K562 (cell line): ENCODE measurements at regions not wholly inside any gene's neighbourhood (a gene's known extent, or its start where the extent isn't known, plus 50 kb on each side); places are given as distances from the start of the nearest gene placed in this dataset.

Source experiments
- ATAC-seq: fragments of 200-7000 bp; cut with Tn5 transposase; 3 replicates; pipeline ENCODE4 v1.9.1; 2020; ENCODE audit warnings: moderate library complexity
- BruUV-seq: library from RNA; stranded (reverse); fragments of 400-500 nt; replicated peaks from 2 replicates; lab custom pipeline; 2021; lab: Mats Ljungman, UMichigan
- CTCF ChIA-PET: fragments of 300-600 bp; formaldehyde crosslinking; extraction: SDS; loops from one replicate; lab custom pipeline; 2021; ENCODE audit warnings: low intra/inter-chr PET ratio; lab: Yijun Ruan, JAX
- POLR2A ChIA-PET: fragments of 300-600, 350-650 bp; sonication (Branson Sonifier 250); formaldehyde crosslinking; extraction: SDS; loops from one replicate; lab custom pipeline; 2021; ENCODE audit warnings: antibody characterized with exemption, inconsistent platforms; lab: Yijun Ruan, JAX
- DNase-seq, 4 experiments: peaks; one replicate each; pipeline versions ENCODE4 v3.0.0 to v3.0.0-alpha.2; 2011 to 2018; ENCODE audit warnings: low spot score in 3 of 4, mixed read lengths in 3 of 4; ENCODE audit errors: extremely low read depth in 1 of 4
- FAIRE-seq: peaks from 2 replicates; lab custom pipeline; 2011; peaks lifted over from hg19 to GRCh38; lab: Jason Lieb, UNC
- H2AFZ ChIP-seq: 2 replicates; pipeline ENCODE4 v1.6.0; 2011; ENCODE audit warnings: low read depth, low read length, control low read depth, inconsistent platforms
- H3K27ac ChIP-seq: fragments of 200-600 bp; 3 replicates; pipeline ENCODE4 v1.8.0; 2011; ENCODE audit warnings: low read depth, mild to moderate bottlenecking, control low read depth, inconsistent platforms, low read length, moderate library complexity, mixed read lengths; ENCODE audit errors: extremely low read depth
- H3K27me3 ChIP-seq, 2 experiments: fragments of 300-600 bp in 1 of 2; 2 replicates in 1 of 2; 3 replicates in 1 of 2; pipeline versions ENCODE4 v1.6.0 to v1.8.0; 2011; ENCODE audit warnings: inconsistent platforms in 2 of 2, low read length in 2 of 2, mild to moderate bottlenecking in 1 of 2, mixed read lengths in 1 of 2, moderate library complexity in 1 of 2; ENCODE audit not compliant: control insufficient read depth in 2 of 2, insufficient read depth in 2 of 2
- H3K36me3 ChIP-seq: fragments of 300-600 bp; 3 replicates; pipeline ENCODE4 v1.8.0; 2011; ENCODE audit warnings: mild to moderate bottlenecking, low read length, inconsistent platforms; ENCODE audit not compliant: control insufficient read depth, insufficient read depth
- H3K4me1 ChIP-seq, 2 experiments: fragments of 200-600 bp in 1 of 2; replicated peaks in 1 of 2; 2 replicates in 1 of 2; 3 replicates in 1 of 2; pipeline versions ENCODE4 v1.5.1 to v1.8.0; 2011; ENCODE audit warnings: inconsistent platforms in 2 of 2, low read length in 2 of 2, mild to moderate bottlenecking in 1 of 2, mixed read lengths in 1 of 2, moderate library complexity in 1 of 2; ENCODE audit not compliant: control insufficient read depth in 2 of 2, insufficient read depth in 2 of 2
- H3K4me2 ChIP-seq: 2 replicates; pipeline ENCODE4 v1.6.1; 2011; ENCODE audit warnings: low read length, control low read depth, inconsistent platforms, mixed read lengths; ENCODE audit not compliant: insufficient read depth
- H3K4me3 ChIP-seq: fragments of 200-600 bp; sonication (generic), shearing (Covaris generic); 2 replicates; pipeline ENCODE4 v1.5.1; 2016; ENCODE audit warnings: control low read depth, inconsistent platforms
- H3K79me2 ChIP-seq: fragments of 200-600 bp; 3 replicates; pipeline ENCODE4 v1.8.0; 2011; ENCODE audit warnings: low read length, inconsistent platforms; ENCODE audit not compliant: control insufficient read depth, insufficient read depth
- H3K9ac ChIP-seq, 2 experiments: 2 replicates each; pipeline versions ENCODE4 v1.6.0 to v1.6.1; 2011; ENCODE audit warnings: low read depth in 2 of 2, low read length in 2 of 2, control low read depth in 1 of 2, inconsistent platforms in 1 of 2, mild to moderate bottlenecking in 1 of 2, mixed read lengths in 1 of 2; ENCODE audit not compliant: insufficient read depth in 1 of 2
- H3K9me1 ChIP-seq: one replicate; pipeline ENCODE4 v1.6.0; 2011; ENCODE audit warnings: inconsistent platforms, mild to moderate bottlenecking, low read length, moderate library complexity; ENCODE audit not compliant: control insufficient read depth, insufficient read depth
- H3K9me3 ChIP-seq: replicated peaks from 2 replicates; pipeline ENCODE4 v1.5.1; 2011; ENCODE audit warnings: low read depth, low read length, inconsistent platforms; ENCODE audit not compliant: control insufficient read depth, insufficient read depth
- H4K20me1 ChIP-seq: replicated peaks from 2 replicates; pipeline ENCODE4 v1.6.1; 2011; ENCODE audit warnings: low read length, inconsistent platforms, mixed read lengths; ENCODE audit not compliant: control insufficient read depth, insufficient read depth
- CHD4 ChIP-seq: fragments of 200-600 bp; sonication (generic); IDR thresholded peaks from 3 replicates; pipeline ENCODE4 v1.6.1; 2012; ENCODE audit warnings: low read depth, mild to moderate bottlenecking, mixed read lengths, low read length, inconsistent platforms; ENCODE audit not compliant: insufficient read depth, insufficient replicate concordance, poor library complexity, severe bottlenecking
- ESRRA ChIP-seq: fragments of 450-650 bp; IDR thresholded peaks from 2 replicates; pipeline ENCODE4 v1.6.1; 2014; ENCODE audit warnings: low read depth, mild to moderate bottlenecking, moderate library complexity, borderline replicate concordance
- FOSL1 ChIP-seq: fragments of 200-800 bp; sonication (Bioruptor generic); conservative IDR thresholded peaks from 2 replicates; pipeline ENCODE4 v1.6.1; 2016; ENCODE audit warnings: missing genetic modification characterization, missing compliant biosample characterization
- KAT8 ChIP-seq: fragments of 450-650 bp; IDR thresholded peaks from 2 replicates; pipeline ENCODE4 v1.6.1; 2016; ENCODE audit warnings: low read depth, mild to moderate bottlenecking
- MGA ChIP-seq: fragments of 450-650 bp; IDR thresholded peaks from 2 replicates; pipeline ENCODE4 v1.6.1; 2016; ENCODE audit warnings: mild to moderate bottlenecking, moderate library complexity
- NFIX ChIP-seq: fragments of 250-450 bp; sonication (Bioruptor Pico); IDR thresholded peaks from 2 replicates; pipeline ENCODE4 v1.4.0; 2020; ENCODE audit warnings: low read depth, mild to moderate bottlenecking, moderate library complexity
- PHB2 ChIP-seq: fragments of 450-650 bp; IDR thresholded peaks from 2 replicates; pipeline ENCODE4 v1.6.1; 2017; ENCODE audit warnings: low read depth
- POLR2AphosphoS5 ChIP-seq: IDR thresholded peaks from 2 replicates; pipeline ENCODE4 v1.6.1; 2011; ENCODE audit warnings: mild to moderate bottlenecking, low read depth, low read length, moderate library complexity; ENCODE audit not compliant: control insufficient read depth, insufficient read depth
- RFX5 ChIP-seq: IDR thresholded peaks from 2 replicates; pipeline ENCODE4 v1.6.1; 2011; ENCODE audit warnings: low read depth, mild to moderate bottlenecking, improper control_type of control experiment, low read length
- TCF7L2 ChIP-seq: fragments of 150-350 bp; IDR thresholded peaks from 2 replicates; pipeline ENCODE4 v1.6.1; 2016; ENCODE audit warnings: low read depth, mild to moderate bottlenecking, low read length, moderate library complexity
- TCFL5 ChIP-seq: fragments of 250-450 bp; sonication (Bioruptor Pico); conservative IDR thresholded peaks from 2 replicates; pipeline ENCODE4 v1.6.1; 2021; ENCODE audit warnings: mild to moderate bottlenecking, moderate library complexity, matching md5 sums
- ZNF324 ChIP-seq: fragments of 250-450 bp; sonication (Bioruptor Pico); IDR thresholded peaks from 2 replicates; pipeline ENCODE4 v1.4.0; 2020; ENCODE audit warnings: mild to moderate bottlenecking
- ZNF444 ChIP-seq: fragments of 250-450 bp; sonication (Bioruptor Pico); IDR thresholded peaks from 2 replicates; pipeline ENCODE4 v1.4.0; 2020; ENCODE audit warnings: mild to moderate bottlenecking, moderate library complexity
- ZNF717 ChIP-seq: fragments of 250-450 bp; sonication (Bioruptor Pico); IDR thresholded peaks from 2 replicates; pipeline ENCODE4 v1.5.0; 2021
- WGBS: fragments of 100-300 bp; shearing (Covaris generic); methylation state at CpG from one replicate; pipeline ENCODE4 v1.1.6; 2016; ENCODE audit warnings: low coverage, mixed read lengths; ENCODE audit not compliant: insufficient coverage; ENCODE audit errors: missing lambda C conversion rate; 5-methylcytosine and 5-hydroxymethylcytosine counted together
- in situ Hi-C: fragments of 300-500 bp; cut with MboI; formaldehyde crosslinking; loops from 4 replicates; pipeline ENCODE4 v1.15.0; 2018; ENCODE audit warnings: inconsistent platforms, mixed read lengths
- intact Hi-C: fragments of 100-400 bp; cut with micrococcal nuclease; formaldehyde crosslinking; loops from 2 replicates; pipeline ENCODE4 v1.14.2; 2022

DNA sequence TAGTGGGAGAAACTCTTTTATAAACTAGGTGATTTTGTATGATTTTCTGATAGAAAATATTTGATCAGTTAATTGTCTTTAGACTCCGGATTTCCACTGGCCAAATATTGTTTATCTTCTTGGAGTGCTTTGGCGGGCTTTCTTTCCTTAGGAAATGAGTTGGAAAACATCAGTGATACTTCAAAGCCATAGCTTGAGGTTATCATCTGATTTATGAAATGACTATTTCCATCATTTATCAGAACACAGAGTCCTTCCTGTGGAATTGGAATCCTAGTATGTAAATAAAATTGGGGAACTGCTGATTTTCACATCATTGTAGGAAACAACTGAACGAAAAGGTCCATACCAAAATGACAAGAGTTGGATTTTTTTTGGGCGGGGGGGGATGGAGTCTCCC, 186.0 kb upstream of the DCN start:
- Histone ChIP-seq H3K27me3 (no peaks in the 10 kb centered on the region), H4K20me1 (no peaks in the 10 kb centered on the region), H3K27ac (no peak overlapping the region), H3K36me3 (no peaks in the 10 kb centered on the region; the same call in 2 of the 3 replicates), H3K79me2 (no peaks in the 10 kb centered on the region), H3K4me2 (no peak overlapping the region), H2AFZ (no peak overlapping the region), H3K9me3 (no peaks in the 10 kb centered on the region), H3K4me1 (peaks cover 0 to 3% of the 10 kb centered on the region in 2 experiments; a peak in 2 of 5 replicates), H3K9me1 (no peaks in the 10 kb centered on the region), H3K4me3 (no peak overlapping the region), H3K9ac (no peak overlapping the region)
- WGBS: 83% methylated on average over 4 of the region's 4 CpGs
- FAIRE-seq: no peak
- DNase-seq: no peak
- in situ Hi-C loops: no loop called here
- BruUV-seq: no TSS peak
- CTCF ChIA-PET: no interaction called here
- ATAC-seq: no peak
- intact Hi-C loops: loop anchor here (10.0 kb wide), 2 partner anchors 64 to 1276 kb away; no protein-coding TSS in a partner anchor
- POLR2A ChIA-PET: no interaction called here
- TF ChIP-seq ZNF717 (no peak), FOSL1 (no peak), MGA (no peak), NFIX (CRISPR knock-in tag) (no peak), TCF7L2 (no peak), ESRRA (no peak), ZNF324 (CRISPR knock-in tag) (no peak), PHB2 (no peak), CHD4 (no peak), RFX5 (no peak), TCFL5 (CRISPR knock-in tag) (no peak), POLR2AphosphoS5 (no peak), KAT8 (no peak), ZNF444 (no peak)
